ENCODE measurements at regions not wholly inside any gene's neighbourhood (a gene's known extent, or its start where the extent isn't known, plus 50 kb on each side); places are given as distances from the start of the nearest gene placed in this dataset.

DNA sequence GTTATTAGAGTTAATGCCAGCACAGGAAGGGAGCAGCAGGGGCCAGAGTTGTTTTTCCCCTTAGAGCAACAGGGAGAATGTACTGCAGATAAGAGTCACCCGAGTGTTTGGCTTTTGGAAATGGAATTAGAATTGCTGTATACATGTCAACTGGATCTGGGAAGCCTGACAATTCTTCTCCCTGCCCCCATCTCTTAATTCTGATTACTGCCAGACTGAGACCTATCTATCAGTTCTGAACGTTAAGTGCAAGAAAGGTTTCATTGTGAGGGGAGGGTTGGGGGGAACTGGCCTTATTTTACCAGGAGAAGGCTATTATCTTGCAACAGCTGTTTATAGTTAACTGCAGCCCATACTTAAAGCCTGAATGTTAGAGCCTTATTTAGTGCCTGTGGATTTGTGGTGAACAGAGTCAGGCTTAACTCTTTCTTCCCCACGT is 424.5 kb upstream of the CDH11 start:
- no peak overlapping the region for H3K4me2 ChIP-seq
- H2AFZ ChIP-seq (ENCODE audit: low read depth): no peak overlapping the region
- H3K79me2 ChIP-seq (ENCODE audit: insufficient read depth, low read depth): no peaks in the 10 kb centered on the region
- no peak overlapping the region for H3K27ac ChIP-seq
- H3K9ac ChIP-seq: no peak overlapping the region
- H3K4me3 ChIP-seq (IDR thresholded peaks at IDR 0.05; ENCODE audit: insufficient read depth, low read depth, low read length): no peak overlapping the region
- H3K36me3 ChIP-seq (ENCODE audit: insufficient read depth): no peaks in the 10 kb centered on the region
- H3K4me1 ChIP-seq (ENCODE audit: low read depth, poor library complexity, severe bottlenecking): no peaks in the 10 kb centered on the region
- H4K20me1 ChIP-seq (ENCODE audit: insufficient read depth): no peaks in the 10 kb centered on the region
- TF ChIP-seq CTCF (conservative IDR thresholded peaks at IDR 0.05; ENCODE audit: low read depth, low read length): no peak
- H3K27me3 ChIP-seq (ENCODE audit: insufficient read depth, low read depth): no peaks in the 10 kb centered on the region

- H3K9ac ChIP-seq: no peak overlapping the region
- H3K79me2 ChIP-seq (ENCODE audit: insufficient read depth, low read depth): no peaks in the 10 kb centered on the region
- no peak overlapping the region for H3K4me2 ChIP-seq
- no peaks in the 10 kb centered on the region for H3K27me3 ChIP-seq (ENCODE audit: insufficient read depth, low read depth)
- H3K36me3 ChIP-seq (ENCODE audit: insufficient read depth): no peaks in the 10 kb centered on the region
- H3K4me1 ChIP-seq (ENCODE audit: low read depth, poor library complexity, severe bottlenecking): no peaks in the 10 kb centered on the region
- H4K20me1 ChIP-seq (ENCODE audit: insufficient read depth): no peaks in the 10 kb centered on the region
- H3K27ac ChIP-seq: no peak overlapping the region
- TF ChIP-seq CTCF (conservative IDR thresholded peaks at IDR 0.05; ENCODE audit: low read depth, low read length): no peak
- no peak overlapping the region for H2AFZ ChIP-seq (ENCODE audit: low read depth)
- H3K4me3 ChIP-seq (IDR thresholded peaks at IDR 0.05; ENCODE audit: insufficient read depth, low read depth, low read length): no peak overlapping the region
Measured at GRCh38 chr16:65545413-65545956, 423.6 kb upstream of the CDH11 start.

GRCh38 chr16:65543781-65544740 is 422.2 kb upstream of the CDH11 start:
- Histone ChIP-seq H3K27me3 (ENCODE audit: insufficient read depth, low read depth) (no peaks in the 10 kb centered on the region), H3K9ac (no peak overlapping the region), H3K4me3 (IDR thresholded peaks at IDR 0.05; ENCODE audit: insufficient read depth, low read depth, low read length) (no peak overlapping the region), H3K36me3 (ENCODE audit: insufficient read depth) (no peaks in the 10 kb centered on the region), H3K4me2 (no peak overlapping the region), H2AFZ (ENCODE audit: low read depth) (no peak overlapping the region), H3K27ac (no peak overlapping the region), H4K20me1 (ENCODE audit: insufficient read depth) (no peaks in the 10 kb centered on the region), H3K4me1 (ENCODE audit: low read depth, poor library complexity, severe bottlenecking) (no peaks in the 10 kb centered on the region), H3K79me2 (ENCODE audit: insufficient read depth, low read depth) (no peaks in the 10 kb centered on the region)
- no peak for TF ChIP-seq CTCF (conservative IDR thresholded peaks at IDR 0.05; ENCODE audit: low read depth, low read length)

GRCh38 chr16:65541646-65542045 is 419.8 kb upstream of the CDH11 start:
- Histone ChIP-seq H3K4me3 (IDR thresholded peaks at IDR 0.05; ENCODE audit: insufficient read depth, low read depth, low read length) (no peak overlapping the region), H3K27me3 (ENCODE audit: insufficient read depth, low read depth) (no peaks in the 10 kb centered on the region)

More at GRCh38 chr16:65541646-65542045, 419.8 kb upstream of the CDH11 start:
- H3K4me1 ChIP-seq (ENCODE audit: low read depth, poor library complexity, severe bottlenecking): no peaks in the 10 kb centered on the region
- H2AFZ ChIP-seq (ENCODE audit: low read depth): no peak overlapping the region
- no peaks in the 10 kb centered on the region for H3K79me2 ChIP-seq (ENCODE audit: insufficient read depth, low read depth)
- no peak overlapping the region for H3K4me2 ChIP-seq
- no peak overlapping the region for H3K27ac ChIP-seq
- TF ChIP-seq CTCF (conservative IDR thresholded peaks at IDR 0.05; ENCODE audit: low read depth, low read length): no peak
- no peak overlapping the region for H3K9ac ChIP-seq
- H4K20me1 ChIP-seq (ENCODE audit: insufficient read depth): no peaks in the 10 kb centered on the region
- H3K36me3 ChIP-seq (ENCODE audit: insufficient read depth): no peaks in the 10 kb centered on the region
